SK-N-SH (cell line): ENCODE measurements at regions not wholly inside any gene's neighbourhood (a gene's known extent, or its start where the extent isn't known, plus 50 kb on each side); places are given as distances from the start of the nearest gene placed in this dataset.

Source experiments
- CTCF ChIP-seq: fragments of 200-600 bp; sonication (generic); IDR thresholded peaks from 2 replicates; pipeline ENCODE4 v1.6.1; 2017; ENCODE audit warnings: antibody characterized with exemption, mild to moderate bottlenecking, moderate library complexity
- ELF1 ChIP-seq: IDR thresholded peaks from 2 replicates; pipeline ENCODE4 v1.4.0; 2012
- EZH2phosphoT487 ChIP-seq: fragments of 200-600 bp; sonication (generic); IDR thresholded peaks from 2 replicates; pipeline ENCODE4 v1.6.1; 2017; ENCODE audit warnings: low read depth, mixed run types, mild to moderate bottlenecking, antibody characterized with exemption, moderate library complexity, borderline replicate concordance
- FOXM1 ChIP-seq: IDR thresholded peaks from 2 replicates; pipeline ENCODE4 v1.4.0; 2012; ENCODE audit warnings: low read depth, mild to moderate bottlenecking
- GABPA ChIP-seq: IDR thresholded peaks from 2 replicates; pipeline ENCODE4 v1.4.0; 2012; ENCODE audit warnings: low read depth, mild to moderate bottlenecking
- POLR2AphosphoS5 ChIP-seq: IDR thresholded peaks from 2 replicates; pipeline ENCODE4 v1.6.1; 2012; ENCODE audit warnings: low read depth, low read length
- RAD21 ChIP-seq: IDR thresholded peaks from 2 replicates; pipeline ENCODE4 v1.6.1; 2012; ENCODE audit warnings: mild to moderate bottlenecking, low read length
- SMC3 ChIP-seq: IDR thresholded peaks from 2 replicates; pipeline ENCODE4 v1.6.1; 2012; ENCODE audit warnings: low read depth, low read length, improper control_type of control experiment
- TAF1 ChIP-seq: IDR thresholded peaks from 2 replicates; pipeline ENCODE4 v1.6.1; 2012; ENCODE audit warnings: low read depth, mild to moderate bottlenecking, low read length, moderate library complexity, borderline replicate concordance
- USF2 ChIP-seq: fragments of 150-350 bp; IDR thresholded peaks from 2 replicates; pipeline ENCODE4 v1.6.1; 2017; ENCODE audit warnings: antibody characterized with exemption, low read length, low read depth, borderline replicate concordance

GRCh38 chr4:166481055-166481454 lies 608.0 kb downstream of the TLL1 start:
- TF ChIP-seq CTCF (no peak), RAD21 (no peak), USF2 (no peak), ELF1 (no peak), SMC3 (no peak), EZH2phosphoT487 (no peak), GABPA (no peak), POLR2AphosphoS5 (no peak), TAF1 (no peak), FOXM1 (no peak)
